Activated CD4-positive, alpha-beta T cell treated with anti-CD3 and anti-CD28 coated beads for 36 hours (primary cell): ENCODE measurements at regions not wholly inside any gene's neighbourhood (a gene's known extent, or its start where the extent isn't known, plus 50 kb on each side); places are given as distances from the start of the nearest gene placed in this dataset.

Experiments
- ATAC-seq: fragments of 200-7000 bp; cut with Tn5 transposase; one replicate; pipeline ENCODE4 v1.10.0; 2021; ENCODE audit warnings: mild to moderate bottlenecking, moderate library complexity
- CTCF ChIA-PET: fragments of 350-600 bp; sonication (Branson Sonifier 250); formaldehyde crosslinking; loops from one replicate; lab custom pipeline; 2021; ENCODE audit warnings: antibody characterized with exemption; lab: Charles Lee
- POLR2A ChIA-PET: fragments of 350-600 bp; sonication (Branson Sonifier 250); formaldehyde crosslinking; loops from one replicate; lab custom pipeline; 2021; ENCODE audit warnings: antibody characterized with exemption, inconsistent platforms; lab: Charles Lee
- DNase-seq: peaks from one replicate; pipeline ENCODE4 v3.0.0-alpha.2; 2020
- H3K27ac Mint-ChIP-seq: one replicate; pipeline ENCODE4 v1.8.0; 2021; ENCODE audit warnings: mixed read lengths
- H3K27me3 Mint-ChIP-seq: one replicate; pipeline ENCODE4 v1.8.0; 2021; ENCODE audit warnings: mixed read lengths
- H3K36me3 Mint-ChIP-seq: one replicate; pipeline ENCODE4 v1.8.0; 2021; ENCODE audit warnings: low read depth, mixed read lengths
- H3K4me1 Mint-ChIP-seq: one replicate; pipeline ENCODE4 v1.8.0; 2021; ENCODE audit warnings: mixed read lengths
- H3K4me3 Mint-ChIP-seq: one replicate; pipeline ENCODE4 v1.8.0; 2021; ENCODE audit warnings: mild to moderate bottlenecking, moderate library complexity, mixed read lengths
- H3K9me3 Mint-ChIP-seq: one replicate; pipeline ENCODE4 v1.8.0; 2021; ENCODE audit warnings: low read depth, mixed read lengths
- intact Hi-C, 2 experiments: fragments of 100-400 bp; cut with DNase I in 1 of 2; cut with micrococcal nuclease in 1 of 2; formaldehyde crosslinking; loops; one replicate each; pipeline versions ENCODE4 v1.14.2 to v1.15.1; 2022 to 2024; cut with DNase I, micrococcal nuclease

DNA sequence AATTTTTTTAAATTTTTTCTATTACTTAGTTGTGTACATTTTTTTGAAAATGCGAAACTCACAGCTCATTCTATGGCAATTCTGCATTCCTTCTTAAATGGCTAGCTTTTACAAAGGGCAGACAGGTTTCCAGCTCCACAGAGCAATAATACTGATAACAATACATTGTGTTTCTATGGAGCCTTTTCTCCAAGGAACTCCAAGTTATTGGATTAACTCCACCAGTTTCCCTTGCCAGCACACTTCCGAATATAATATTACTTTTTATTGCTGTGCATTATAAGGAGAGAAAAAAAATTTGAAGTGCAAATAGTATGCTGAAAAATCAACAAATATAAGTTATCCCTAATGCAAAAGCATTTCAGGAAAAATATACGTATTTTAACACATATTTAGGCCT is 127.5 kb upstream of the PSMD7 start:
- Mint-ChIP-seq H3K9me3 (no peaks in the 10 kb centered on the region), H3K27ac (no peak overlapping the region), H3K4me3 (no peak overlapping the region), H3K4me1 (no peaks in the 10 kb centered on the region), H3K36me3 (no peaks in the 10 kb centered on the region), H3K27me3 (peaks cover 5% of the 10 kb centered on the region)
- POLR2A ChIA-PET: interaction anchor here (0.7 kb wide), 1 partner anchor 128 kb away, joined by 3 read pairs; no protein-coding TSS in a partner anchor
- CTCF ChIA-PET: no interaction called here
- no peak for DNase-seq
- no peak for ATAC-seq
- intact Hi-C loops: no loop called here

DNA sequence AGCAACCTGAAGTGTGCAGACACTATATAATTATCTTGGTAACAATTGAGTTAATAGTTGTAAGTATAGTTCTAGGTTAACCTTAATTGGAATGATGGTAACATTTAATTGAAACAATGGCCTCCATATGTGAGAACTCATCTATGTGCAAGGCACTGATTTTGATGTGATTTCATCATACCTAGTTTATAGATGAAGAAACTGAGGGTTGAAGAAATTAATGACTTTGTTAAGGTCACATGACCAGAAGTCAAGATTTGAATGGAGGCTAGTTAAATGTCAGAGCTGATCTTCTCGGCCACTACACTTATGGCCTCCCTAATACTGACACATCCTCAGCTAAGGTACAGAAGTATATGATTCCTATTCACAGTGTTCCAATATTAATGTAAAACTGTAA is 128.2 kb upstream of the PSMD7 start:
- H3K36me3 Mint-ChIP-seq: no peaks in the 10 kb centered on the region
- H3K27ac Mint-ChIP-seq: no peak overlapping the region
- ChIA-PET CTCF (no interaction called here), POLR2A (no interaction called here)
- H3K27me3 Mint-ChIP-seq: peaks cover 5% of the 10 kb centered on the region
- no peak for ATAC-seq
- intact Hi-C loops: no loop called here
- H3K9me3 Mint-ChIP-seq: no peaks in the 10 kb centered on the region
- H3K4me1 Mint-ChIP-seq: no peaks in the 10 kb centered on the region
- DNase-seq: no peak
- no peak overlapping the region for H3K4me3 Mint-ChIP-seq

DNA sequence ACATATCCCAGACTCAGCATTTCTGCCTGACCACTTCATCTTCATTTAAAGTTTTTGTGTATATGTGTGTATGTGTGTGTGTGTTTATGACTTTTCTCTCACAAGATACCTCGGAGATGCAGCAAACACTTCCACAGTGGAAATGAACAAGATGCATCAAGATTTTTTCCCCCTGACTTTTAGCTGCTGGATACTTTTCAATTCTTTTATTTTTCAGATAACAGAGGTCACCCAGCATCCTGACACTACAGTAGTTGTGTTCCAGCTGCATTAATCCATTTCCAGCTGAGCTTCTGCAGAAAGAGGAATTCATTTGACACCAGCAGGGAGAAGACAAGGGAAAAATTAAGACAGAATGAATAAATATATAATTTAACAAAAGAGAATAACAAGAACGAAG is 130.2 kb upstream of the PSMD7 start:
- H3K9me3 Mint-ChIP-seq: peaks cover 1% of the 10 kb centered on the region
- H3K27me3 Mint-ChIP-seq: peaks cover 5% of the 10 kb centered on the region
- H3K27ac Mint-ChIP-seq: no peak overlapping the region

DNA sequence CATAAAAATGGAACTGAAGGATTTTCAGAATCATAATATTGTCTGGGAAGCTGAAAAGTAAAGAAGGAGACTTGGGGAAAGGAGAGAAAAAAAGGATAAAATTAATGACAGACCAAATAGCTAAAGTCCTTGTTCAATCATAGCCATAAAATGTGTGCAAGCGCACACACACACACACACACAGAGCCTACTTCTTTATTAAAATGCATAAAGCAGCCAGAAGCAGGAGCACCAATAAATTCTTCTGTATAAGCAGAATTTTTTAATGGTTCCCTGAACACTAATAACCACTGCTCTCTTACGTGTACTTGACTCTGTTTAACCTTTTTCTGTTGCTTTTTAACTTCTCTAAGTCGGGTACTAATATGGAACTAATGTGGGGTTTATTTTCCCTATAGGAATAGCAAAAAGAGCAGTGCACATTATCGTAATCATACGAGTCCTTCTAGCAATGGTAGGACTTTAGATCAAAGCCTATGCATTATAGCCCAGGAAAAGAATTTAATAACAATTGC is 131.0 kb upstream of the PSMD7 start:
- ATAC-seq: no peak
- CTCF ChIA-PET: no interaction called here
- H3K36me3 Mint-ChIP-seq: no peaks in the 10 kb centered on the region
- intact Hi-C loops: no loop called here
- no peaks in the 10 kb centered on the region for H3K4me1 Mint-ChIP-seq
- no peak overlapping the region for H3K27ac Mint-ChIP-seq
- DNase-seq: no peak
- H3K4me3 Mint-ChIP-seq: no peak overlapping the region
- peaks cover 6% of the 10 kb centered on the region for H3K9me3 Mint-ChIP-seq
- POLR2A ChIA-PET: no interaction called here
- H3K27me3 Mint-ChIP-seq: peaks cover 5% of the 10 kb centered on the region

More for the DNA sequence above, 130.2 kb upstream of the PSMD7 start:
- H3K4me3 Mint-ChIP-seq: no peak overlapping the region
- ATAC-seq (no peak), DNase-seq (no peak)
- CTCF ChIA-PET: no interaction called here
- POLR2A ChIA-PET: no interaction called here
- intact Hi-C loops: no loop called here
- no peaks in the 10 kb centered on the region for H3K4me1 Mint-ChIP-seq
- no peaks in the 10 kb centered on the region for H3K36me3 Mint-ChIP-seq

DNA sequence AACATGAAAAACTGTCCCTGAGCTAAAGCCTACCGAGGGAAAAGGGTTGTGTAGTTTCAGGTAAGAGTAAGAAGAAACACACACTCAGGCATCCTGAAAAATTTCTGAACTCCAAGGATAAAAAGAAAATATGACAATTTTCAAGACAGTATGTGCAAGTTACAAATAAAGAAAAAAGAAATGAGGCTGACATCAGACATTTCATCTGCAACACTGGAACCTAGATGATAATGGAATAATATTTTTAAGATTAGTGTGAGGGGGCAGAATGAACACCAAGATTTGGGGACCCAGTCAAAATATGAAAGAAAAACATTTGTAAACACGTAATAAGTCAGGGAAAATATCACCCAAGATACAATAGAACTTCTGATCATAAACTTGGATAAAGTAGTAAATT is 135.9 kb upstream of the PSMD7 start:
- DNase-seq (no peak), ATAC-seq (no peak)
- intact Hi-C loops: no loop called here
- no peaks in the 10 kb centered on the region for H3K36me3 Mint-ChIP-seq
- H3K27me3 Mint-ChIP-seq: peaks cover 3% of the 10 kb centered on the region
- H3K4me1 Mint-ChIP-seq: no peaks in the 10 kb centered on the region
- no peak overlapping the region for H3K4me3 Mint-ChIP-seq
- ChIA-PET POLR2A (no interaction called here), CTCF (interaction anchor here (1.3 kb wide), 1 partner anchor 115 kb away, joined by 3 read pairs; no protein-coding TSS in a partner anchor)
- no peak overlapping the region for H3K27ac Mint-ChIP-seq
- H3K9me3 Mint-ChIP-seq: peaks cover 8% of the 10 kb centered on the region

DNA sequence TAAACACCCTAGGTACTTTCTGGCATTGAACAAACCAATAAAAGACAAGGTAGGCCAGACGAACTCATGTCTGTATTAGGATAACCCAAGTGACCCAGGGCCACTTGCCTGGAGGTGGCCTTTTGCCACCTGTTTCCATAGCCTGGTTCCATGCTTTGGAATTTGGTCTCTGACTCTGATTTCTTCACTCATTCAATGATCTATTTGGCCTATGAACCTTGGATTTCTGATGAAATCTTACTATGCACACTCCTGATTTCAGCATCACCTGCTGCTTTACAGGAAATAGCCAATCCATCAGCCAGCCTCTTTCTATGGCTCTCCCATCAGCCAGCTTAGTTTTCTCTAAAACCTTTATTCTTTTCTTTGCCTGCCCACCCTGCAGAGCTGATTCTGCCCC is 142.8 kb upstream of the PSMD7 start:
- ChIA-PET POLR2A (no interaction called here), CTCF (interaction anchor here (1.0 kb wide), 1 partner anchor 11 kb away, joined by 3 read pairs; no protein-coding TSS in a partner anchor)
- no peak overlapping the region for H3K4me3 Mint-ChIP-seq
- intact Hi-C loops: no loop called here
- no peak for ATAC-seq
- peaks cover 3% of the 10 kb centered on the region for H3K36me3 Mint-ChIP-seq
- H3K27me3 Mint-ChIP-seq: peaks cover 17% of the 10 kb centered on the region
- no peak for DNase-seq
- no peaks in the 10 kb centered on the region for H3K4me1 Mint-ChIP-seq
- H3K27ac Mint-ChIP-seq: no peak overlapping the region
- peaks cover 8% of the 10 kb centered on the region for H3K9me3 Mint-ChIP-seq

DNA sequence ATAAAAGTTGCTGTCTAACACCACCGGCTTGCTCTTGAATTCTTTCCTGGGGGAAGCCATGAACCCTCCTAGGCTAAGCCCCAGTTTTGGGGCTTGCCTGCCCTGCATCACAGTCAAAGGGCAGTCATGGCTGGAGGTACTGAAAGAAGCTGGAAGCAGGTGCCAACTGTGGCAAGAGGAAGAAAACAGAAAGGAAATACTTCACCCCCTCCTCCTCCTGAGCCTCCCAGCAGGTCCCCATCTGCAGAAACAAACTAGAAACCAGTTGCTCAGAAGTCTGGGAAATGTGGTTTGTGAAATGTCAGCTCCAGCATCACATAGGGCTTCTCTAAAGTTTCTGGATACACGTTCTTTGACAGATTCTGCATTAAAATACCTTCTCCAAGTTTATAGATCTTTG is 150.0 kb upstream of the PSMD7 start:
- POLR2A ChIA-PET: no interaction called here
- DNase-seq (no peak), ATAC-seq (no peak)
- Mint-ChIP-seq H3K4me1 (no peaks in the 10 kb centered on the region), H3K9me3 (peaks cover 1% of the 10 kb centered on the region), H3K4me3 (no peak overlapping the region), H3K27me3 (peaks cover 1% of the 10 kb centered on the region), H3K27ac (no peak overlapping the region), H3K36me3 (peaks cover under 1% of the 10 kb centered on the region)
- intact Hi-C loops: no loop called here
- CTCF ChIA-PET: no interaction called here

DNA sequence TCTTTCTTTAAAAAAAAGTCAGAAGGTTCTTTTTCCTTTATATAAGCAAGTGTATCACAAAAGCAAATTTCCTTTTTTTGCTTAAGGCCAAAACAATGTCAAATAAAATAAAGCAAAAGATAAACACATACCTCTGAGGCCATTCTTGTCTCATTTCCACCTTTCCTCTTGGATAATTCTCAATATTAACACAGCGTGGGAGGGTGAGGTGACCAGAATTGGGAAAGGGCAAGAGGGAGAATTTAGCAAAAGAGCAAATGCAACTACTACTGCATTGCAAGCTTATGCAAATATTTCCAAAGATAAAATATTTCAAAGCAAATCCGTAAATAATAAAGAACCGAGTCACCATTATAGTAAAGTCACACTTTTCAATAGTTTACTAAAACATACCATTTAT is 153.4 kb upstream of the PSMD7 start:
- Mint-ChIP-seq H3K4me1 (no peaks in the 10 kb centered on the region), H3K9me3 (peaks cover 4% of the 10 kb centered on the region), H3K4me3 (no peak overlapping the region), H3K36me3 (no peaks in the 10 kb centered on the region), H3K27me3 (peaks cover 3% of the 10 kb centered on the region), H3K27ac (no peak overlapping the region)
- ChIA-PET CTCF (no interaction called here), POLR2A (no interaction called here)
- DNase-seq: no peak
- intact Hi-C loops: no loop called here
- no peak for ATAC-seq

DNA sequence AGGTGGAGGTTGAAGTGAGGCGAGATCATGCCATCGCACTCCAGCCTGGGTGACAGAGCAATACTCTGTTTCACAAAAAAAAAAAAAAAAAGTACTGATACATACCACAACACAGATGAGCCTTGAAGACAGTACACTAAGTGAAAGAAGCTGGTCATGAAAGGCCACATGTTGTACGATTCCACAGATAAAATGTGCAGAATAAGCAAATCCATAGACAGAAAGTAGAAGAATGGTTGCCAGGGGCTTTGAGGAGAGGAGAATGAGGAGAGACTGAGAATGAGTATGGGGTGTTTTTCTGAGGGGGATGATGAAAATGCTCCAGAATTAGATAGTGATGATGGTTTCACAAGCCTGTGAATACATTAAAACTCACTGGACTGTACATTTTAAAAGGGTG is 155.6 kb upstream of the PSMD7 start:
- no peak for DNase-seq
- ChIA-PET CTCF (no interaction called here), POLR2A (no interaction called here)
- intact Hi-C loops: no loop called here
- Mint-ChIP-seq H3K4me1 (no peaks in the 10 kb centered on the region), H3K27ac (no peak overlapping the region), H3K4me3 (no peak overlapping the region), H3K27me3 (peaks cover 3% of the 10 kb centered on the region), H3K9me3 (peaks cover 4% of the 10 kb centered on the region), H3K36me3 (no peaks in the 10 kb centered on the region)
- no peak for ATAC-seq

DNA sequence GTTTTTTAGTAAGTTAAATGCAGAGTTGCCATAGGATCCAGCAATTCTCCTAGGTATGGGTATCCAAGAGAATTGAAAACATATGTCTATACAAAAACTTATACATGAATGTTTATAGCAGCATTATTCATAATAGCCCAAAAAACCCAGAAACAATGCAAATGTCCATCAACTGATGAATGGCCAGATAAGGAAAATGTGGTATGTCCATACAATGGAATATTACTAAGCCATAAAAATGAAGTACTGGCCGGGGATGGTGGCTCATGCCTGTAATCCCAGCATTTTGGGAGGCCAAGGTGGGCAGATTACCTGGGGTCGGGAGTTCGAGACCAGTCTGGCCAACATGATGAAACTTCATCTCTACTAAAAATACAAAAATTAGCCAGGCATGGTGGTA is 156.1 kb upstream of the PSMD7 start:
- no peak for ATAC-seq
- Mint-ChIP-seq H3K36me3 (no peaks in the 10 kb centered on the region), H3K27ac (no peak overlapping the region), H3K4me3 (no peak overlapping the region), H3K4me1 (no peaks in the 10 kb centered on the region), H3K27me3 (peaks cover 3% of the 10 kb centered on the region), H3K9me3 (peaks cover 4% of the 10 kb centered on the region)
- intact Hi-C loops: no loop called here
- DNase-seq: no peak
- ChIA-PET CTCF (no interaction called here), POLR2A (no interaction called here)

DNA sequence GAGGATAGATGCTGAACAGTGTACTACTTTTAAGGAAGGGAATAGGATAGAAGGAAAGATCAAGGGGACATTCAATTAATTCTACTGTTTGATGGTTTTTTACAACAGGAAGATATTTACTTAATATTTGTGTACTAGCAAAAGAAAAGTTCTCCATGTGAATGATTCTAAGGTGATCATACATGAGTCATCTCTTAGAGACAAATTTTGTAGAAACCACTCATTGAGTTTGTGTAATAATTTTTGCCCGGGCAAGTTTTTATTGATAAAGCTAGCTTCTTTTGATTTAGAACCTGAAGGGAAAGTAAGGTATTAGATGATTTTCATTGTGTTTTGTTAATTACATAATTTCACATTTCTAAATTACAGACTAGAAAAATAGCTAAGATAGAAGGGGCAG is 172.8 kb upstream of the PSMD7 start:
- Mint-ChIP-seq H3K27me3 (peaks cover 7% of the 10 kb centered on the region), H3K4me3 (no peak overlapping the region), H3K4me1 (no peaks in the 10 kb centered on the region), H3K36me3 (no peaks in the 10 kb centered on the region), H3K9me3 (peaks cover 8% of the 10 kb centered on the region), H3K27ac (no peak overlapping the region)
- ATAC-seq (no peak), DNase-seq (no peak)
- POLR2A ChIA-PET: no interaction called here
- intact Hi-C loops: no loop called here
- CTCF ChIA-PET: interaction anchor here (1.4 kb wide), 1 partner anchor 16 kb away, joined by 4 read pairs; no protein-coding TSS in a partner anchor

DNA sequence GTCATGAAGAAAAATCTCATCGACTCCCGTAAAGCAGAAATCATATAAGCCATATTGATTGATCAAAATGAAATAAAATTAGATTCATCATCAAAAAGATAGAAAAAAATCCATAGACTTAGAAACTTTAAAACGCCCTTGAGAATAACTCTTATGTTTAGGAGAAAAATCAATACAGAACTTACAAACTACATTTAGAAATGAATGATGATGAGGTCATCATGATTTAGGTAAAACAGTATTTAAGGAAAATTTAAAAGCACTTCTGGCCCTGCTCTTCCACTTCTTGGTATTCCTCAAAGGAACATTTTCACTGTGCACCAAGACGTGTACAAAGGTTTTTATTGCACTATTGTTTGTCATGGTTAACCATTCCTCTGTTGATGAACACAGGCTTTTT is 173.4 kb upstream of the PSMD7 start:
- Mint-ChIP-seq H3K27me3 (peaks cover 7% of the 10 kb centered on the region), H3K4me1 (no peaks in the 10 kb centered on the region), H3K27ac (no peak overlapping the region), H3K4me3 (no peak overlapping the region), H3K9me3 (peaks cover 8% of the 10 kb centered on the region), H3K36me3 (no peaks in the 10 kb centered on the region)
- no peak for DNase-seq
- CTCF ChIA-PET: no interaction called here
- POLR2A ChIA-PET: no interaction called here
- intact Hi-C loops: no loop called here
- no peak for ATAC-seq

DNA sequence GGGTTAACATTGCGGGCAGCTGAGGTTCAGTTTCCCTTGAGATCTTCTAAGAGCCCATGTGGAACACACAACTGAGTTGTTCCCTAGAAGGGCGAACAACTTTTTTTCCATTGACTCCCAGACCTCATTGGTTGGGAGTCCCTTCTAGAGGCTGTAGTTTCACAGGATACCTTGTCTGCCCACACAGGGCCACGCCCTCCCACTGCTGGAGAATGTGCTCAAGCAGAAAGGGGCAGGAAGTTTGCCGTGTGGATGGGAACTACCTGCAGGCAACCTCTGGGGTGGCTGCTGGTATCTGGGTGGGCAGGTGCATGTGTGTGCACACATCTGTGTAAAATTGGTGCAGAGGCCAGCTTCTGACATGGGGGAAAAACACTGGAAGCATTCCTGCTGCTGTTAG is 178.8 kb upstream of the PSMD7 start:
- H3K4me1 Mint-ChIP-seq: no peaks in the 10 kb centered on the region
- intact Hi-C loops: no loop called here
- ATAC-seq: no peak

More for the DNA sequence above, 178.8 kb upstream of the PSMD7 start:
- no peak overlapping the region for H3K4me3 Mint-ChIP-seq
- DNase-seq: no peak
- no peaks in the 10 kb centered on the region for H3K9me3 Mint-ChIP-seq
- H3K27ac Mint-ChIP-seq: no peak overlapping the region
- ChIA-PET CTCF (no interaction called here), POLR2A (no interaction called here)
- H3K27me3 Mint-ChIP-seq: peaks cover 10% of the 10 kb centered on the region
- H3K36me3 Mint-ChIP-seq: no peaks in the 10 kb centered on the region
